K562 (cell line): ENCODE measurements at regions not wholly inside any gene's neighbourhood (a gene's known extent, or its start where the extent isn't known, plus 50 kb on each side); places are given as distances from the start of the nearest gene placed in this dataset.

ENCODE experiments used
- CREB1 ChIP-seq, 2 experiments: sonication (generic) in 1 of 2; formaldehyde crosslinking in 1 of 2; IDR thresholded peaks; 2 replicates each; pipeline versions ENCODE4 v1.6.1 to v1.8.0; 2012 to 2022; ENCODE audit warnings: inconsistent platforms in 1 of 2, mild to moderate bottlenecking in 1 of 2, missing genetic modification reagents in 1 of 2, moderate library complexity in 1 of 2
- POLR2G ChIP-seq: fragments of 200-400 bp; formaldehyde crosslinking; IDR thresholded peaks from 2 replicates; pipeline ENCODE4 v1.6.1; 2017; ENCODE audit warnings: low read depth, mild to moderate bottlenecking, antibody characterized with exemption, low read length, moderate library complexity
- TRIM24 ChIP-seq, 2 experiments: fragments of 450-650 bp; IDR thresholded peaks; 2 replicates each; pipeline ENCODE4 v1.6.1; 2016
- ZNF347 ChIP-seq: fragments of 450-650 bp; formaldehyde crosslinking; IDR thresholded peaks from 2 replicates; pipeline ENCODE4 v1.4.0; 2020; ENCODE audit warnings: low read depth, mild to moderate bottlenecking, moderate library complexity

- TF ChIP-seq TRIM24 (IDR thresholded peaks at IDR 0.05) (no peak), POLR2G (no peak), ZNF347 (CRISPR knock-in tag) (no peak), CREB1 (IDR thresholded peaks at IDR 0.05) (no peak), CREB1 (CRISPR knock-in tag; IDR thresholded peaks at IDR 0.05) (no peak)
These were observed 82.8 kb upstream of the VSTM5 start for GRCh38 chr11:93933230-93933629.
